ENCODE measurements at regions not wholly inside any gene's neighbourhood (a gene's known extent, or its start where the extent isn't known, plus 50 kb on each side); places are given as distances from the start of the nearest gene placed in this dataset.
A peak's percentile ranks its signal among the peaks of the same experiment; 100 is the strongest.

GRCh38 chr3:18562364-18563154, 137.4 kb upstream of the SATB1 start:
- H3K9me3 ChIP-seq (ENCODE audit: low read depth, low read length), result peaks cover 3% of the 10 kb centered on the region
- H3K79me2 ChIP-seq (ENCODE audit: insufficient read depth, low read length), result no peaks in the 10 kb centered on the region
- no peak for DNase-seq (ENCODE audit: insufficient read length, low spot score, missing footprints)
- TF ChIP-seq CTCF (IDR thresholded peaks at IDR 0.05; ENCODE audit: extremely low read depth, low read depth, low read length), result no peak
- no peaks in the 10 kb centered on the region for H3K27me3 ChIP-seq (ENCODE audit: insufficient read depth, low read length)
- no peak overlapping the region for H3K4me2 ChIP-seq (ENCODE audit: insufficient read depth, low read length)
- H3K36me3 ChIP-seq (ENCODE audit: insufficient read depth, low read length), result no peaks in the 10 kb centered on the region
- no peaks in the 10 kb centered on the region for H4K20me1 ChIP-seq (ENCODE audit: insufficient read depth, low read length)
- H3K4me3 ChIP-seq (ENCODE audit: insufficient read depth, low read length), result no peak overlapping the region
- H2AFZ ChIP-seq (ENCODE audit: low read length), result no peak overlapping the region
- no peaks in the 10 kb centered on the region for H3K4me1 ChIP-seq (ENCODE audit: insufficient read depth, low read length)
- no peak overlapping the region for H3K27ac ChIP-seq (ENCODE audit: low read depth, low read length)

GRCh38 chr3:18559331-18559842, 134.2 kb upstream of the SATB1 start:
- H3K9me3 ChIP-seq (ENCODE audit: low read depth, low read length), result no peaks in the 10 kb centered on the region
- no peak for DNase-seq (ENCODE audit: insufficient read length, low spot score, missing footprints)
- TF ChIP-seq CTCF (IDR thresholded peaks at IDR 0.05; ENCODE audit: extremely low read depth, low read depth, low read length), result peak; percentile 33
- H3K27ac ChIP-seq (ENCODE audit: low read depth, low read length), result no peak overlapping the region
- H3K4me3 ChIP-seq (ENCODE audit: insufficient read depth, low read length), result no peak overlapping the region
- H3K4me2 ChIP-seq (ENCODE audit: insufficient read depth, low read length), result no peak overlapping the region
- no peaks in the 10 kb centered on the region for H3K4me1 ChIP-seq (ENCODE audit: insufficient read depth, low read length)
- H3K36me3 ChIP-seq (ENCODE audit: insufficient read depth, low read length), result no peaks in the 10 kb centered on the region
- no peaks in the 10 kb centered on the region for H3K27me3 ChIP-seq (ENCODE audit: insufficient read depth, low read length)
- no peaks in the 10 kb centered on the region for H4K20me1 ChIP-seq (ENCODE audit: insufficient read depth, low read length)
- H2AFZ ChIP-seq (ENCODE audit: low read length), result no peak overlapping the region
- H3K79me2 ChIP-seq (ENCODE audit: insufficient read depth, low read length), result no peaks in the 10 kb centered on the region

GRCh38 chr3:18558507-18558906, 133.4 kb upstream of the SATB1 start:
- Histone ChIP-seq H3K4me2 (ENCODE audit: insufficient read depth, low read length) (no peak overlapping the region), H3K9me3 (ENCODE audit: low read depth, low read length) (no peaks in the 10 kb centered on the region), H4K20me1 (ENCODE audit: insufficient read depth, low read length) (no peaks in the 10 kb centered on the region), H2AFZ (ENCODE audit: low read length) (no peak overlapping the region), H3K4me1 (ENCODE audit: insufficient read depth, low read length) (no peaks in the 10 kb centered on the region), H3K27ac (ENCODE audit: low read depth, low read length) (no peak overlapping the region), H3K79me2 (ENCODE audit: insufficient read depth, low read length) (no peaks in the 10 kb centered on the region), H3K27me3 (ENCODE audit: insufficient read depth, low read length) (no peaks in the 10 kb centered on the region), H3K36me3 (ENCODE audit: insufficient read depth, low read length) (no peaks in the 10 kb centered on the region), H3K4me3 (ENCODE audit: insufficient read depth, low read length) (no peak overlapping the region)
- no peak for TF ChIP-seq CTCF (IDR thresholded peaks at IDR 0.05; ENCODE audit: extremely low read depth, low read depth, low read length)
- no peak for DNase-seq (ENCODE audit: insufficient read length, low spot score, missing footprints)

- TF ChIP-seq CTCF (IDR thresholded peaks at IDR 0.05; ENCODE audit: extremely low read depth, low read depth, low read length), result no peak
- Histone ChIP-seq H3K79me2 (ENCODE audit: insufficient read depth, low read length) (no peaks in the 10 kb centered on the region), H3K27ac (ENCODE audit: low read depth, low read length) (no peak overlapping the region), H3K36me3 (ENCODE audit: insufficient read depth, low read length) (no peaks in the 10 kb centered on the region), H2AFZ (ENCODE audit: low read length) (no peak overlapping the region), H3K4me2 (ENCODE audit: insufficient read depth, low read length) (no peak overlapping the region), H3K9me3 (ENCODE audit: low read depth, low read length) (no peaks in the 10 kb centered on the region), H3K4me3 (ENCODE audit: insufficient read depth, low read length) (no peak overlapping the region), H4K20me1 (ENCODE audit: insufficient read depth, low read length) (no peaks in the 10 kb centered on the region), H3K27me3 (ENCODE audit: insufficient read depth, low read length) (no peaks in the 10 kb centered on the region), H3K4me1 (ENCODE audit: insufficient read depth, low read length) (no peaks in the 10 kb centered on the region)
- DNase-seq (ENCODE audit: insufficient read length, low spot score, missing footprints), result no peak
Measured at GRCh38 chr3:18557216-18557615, 132.1 kb upstream of the SATB1 start.

Measured in osteoblast (primary cell).